ENCODE measurements at regions not wholly inside any gene's neighbourhood (a gene's known extent, or its start where the extent isn't known, plus 50 kb on each side); places are given as distances from the start of the nearest gene placed in this dataset.
"Not testable (repeated sequence)": the region's sequence is repeated elsewhere in the genome, so short reads cannot be mapped to it uniquely, and the experiment has no call there.

- DNase-seq: no peak
These were observed 179.8 kb upstream of the PFKP start for GRCh38 chr10:2887391-2888070.

- no peak for DNase-seq
These were observed 180.7 kb upstream of the PFKP start for GRCh38 chr10:2886662-2887061.

GRCh38 chr10:2885288-2886278 is 181.8 kb upstream of the PFKP start:
- DNase-seq: no peak

- DNase-seq: not testable (repeated sequence)
These were observed 183.3 kb upstream of the PFKP start for GRCh38 chr10:2883983-2884540.

- no peak for DNase-seq
These were observed 184.1 kb upstream of the PFKP start for GRCh38 chr10:2883238-2883637.

GRCh38 chr10:2882628-2883027 is 184.7 kb upstream of the PFKP start:
- DNase-seq: no peak

- DNase-seq: no peak
These were observed 185.4 kb upstream of the PFKP start for GRCh38 chr10:2881720-2882620.

- DNase-seq: not testable (repeated sequence)
These were observed 187.3 kb upstream of the PFKP start for GRCh38 chr10:2880050-2880449.

GRCh38 chr10:2878818-2879217 is 188.5 kb upstream of the PFKP start:
- no peak for DNase-seq

GRCh38 chr10:2876032-2876431 is 191.3 kb upstream of the PFKP start:
- no peak for DNase-seq

- no peak for DNase-seq
These were observed 192.4 kb upstream of the PFKP start for GRCh38 chr10:2874963-2875362.

GRCh38 chr10:2873769-2874168 is 193.6 kb upstream of the PFKP start:
- DNase-seq: no peak

- DNase-seq: no peak
These were observed 195.6 kb upstream of the PFKP start for GRCh38 chr10:2871673-2872219.

- no peak for DNase-seq
These were observed 196.7 kb upstream of the PFKP start for GRCh38 chr10:2870654-2871053.

GRCh38 chr10:2867788-2868299 is 199.5 kb upstream of the PFKP start:
- no peak for DNase-seq

- no peak for DNase-seq
These were observed 200.8 kb upstream of the PFKP start for GRCh38 chr10:2866569-2866968.

- DNase-seq: no peak
These were observed 205.6 kb upstream of the PFKP start for GRCh38 chr10:2861632-2862210.

- no peak for DNase-seq
These were observed 208.9 kb upstream of the PFKP start for GRCh38 chr10:2858452-2858851.

- no peak for DNase-seq
These were observed 210.8 kb upstream of the PFKP start for GRCh38 chr10:2856598-2856997.

GRCh38 chr10:2852574-2853323 is 214.6 kb upstream of the PFKP start:
- no peak for DNase-seq

GRCh38 chr10:2851566-2851965 is 215.8 kb upstream of the PFKP start:
- DNase-seq: no peak
